H1 (cell line): ENCODE measurements at regions not wholly inside any gene's neighbourhood (a gene's known extent, or its start where the extent isn't known, plus 50 kb on each side); places are given as distances from the start of the nearest gene placed in this dataset.
A peak's percentile ranks its signal among the peaks of the same experiment; 100 is the strongest.

Experiments used
- CTCF ChIA-PET: fragments of 300-600 bp; sonication (Branson Sonifier 250); formaldehyde crosslinking; loops from one replicate; lab custom pipeline; 2021; ENCODE audit not compliant: partially characterized antibody; lab: Charles Lee
- POLR2A ChIA-PET: fragments of 300-600 bp; sonication (Branson Sonifier 250); formaldehyde crosslinking; loops from one replicate; lab custom pipeline; 2021; ENCODE audit warnings: inconsistent platforms; ENCODE audit not compliant: partially characterized antibody; lab: Charles Lee
- DNase-seq, 2 experiments: peaks; one replicate each; pipeline versions ENCODE4 v3.0.0 to v3.0.0-alpha.2; 2010 to 2022; ENCODE audit warnings: low spot score in 2 of 2, low read depth in 1 of 2, mixed read lengths in 1 of 2
- FAIRE-seq: peaks from 2 replicates; lab custom pipeline; 2011; peaks lifted over from hg19 to GRCh38; lab: Jason Lieb, UNC
- H2AFZ ChIP-seq: 2 replicates; pipeline ENCODE4 v1.8.1; 2012; ENCODE audit warnings: low read length, inconsistent platforms
- H2AK5ac ChIP-seq: 2 replicates; pipeline ENCODE4 v1.6.1; 2013; ENCODE audit warnings: low read depth, low read length
- H2BK120ac ChIP-seq: replicated peaks from 2 replicates; pipeline ENCODE3; 2013; ENCODE audit warnings: low read depth, low read length, inconsistent platforms
- H2BK12ac ChIP-seq: 2 replicates; pipeline ENCODE4 v1.6.1; 2013; ENCODE audit warnings: low read depth, low read length
- H2BK15ac ChIP-seq: 2 replicates; pipeline ENCODE4 v1.6.1; 2013; ENCODE audit warnings: low read length
- H2BK20ac ChIP-seq: 2 replicates; pipeline ENCODE4 v1.6.1; 2013; ENCODE audit warnings: low read length
- H2BK5ac ChIP-seq: 2 replicates; pipeline ENCODE4 v1.6.1; 2013; ENCODE audit warnings: low read depth, low read length
- H3K14ac ChIP-seq: 2 replicates; pipeline ENCODE4 v1.6.1; 2013; ENCODE audit warnings: inconsistent platforms; ENCODE audit not compliant: insufficient read length
- H3K18ac ChIP-seq: 2 replicates; pipeline ENCODE4 v1.6.1; 2013; ENCODE audit warnings: low read length; ENCODE audit errors: extremely low read depth
- H3K23ac ChIP-seq: 2 replicates; pipeline ENCODE4 v1.6.1; 2013; ENCODE audit warnings: inconsistent platforms; ENCODE audit not compliant: insufficient read length
- H3K23me2 ChIP-seq: 2 replicates; pipeline ENCODE4 v1.6.1; 2013; ENCODE audit warnings: low read depth, low read length
- H3K27ac ChIP-seq: 2 replicates; pipeline ENCODE4 v1.6.1; 2011; ENCODE audit warnings: low read depth, low read length, inconsistent platforms
- H3K27me3 ChIP-seq, 4 experiments: replicated peaks in 1 of 4; 1 replicate in 1 of 4; 2 replicates in 3 of 4; pipeline versions ENCODE4 v1.6.1 to v1.8.1; 2011 to 2013; ENCODE audit warnings: low read length in 3 of 4, mild to moderate bottlenecking in 3 of 4, inconsistent platforms in 2 of 4, mixed read lengths in 2 of 4, moderate library complexity in 1 of 4; ENCODE audit not compliant: control insufficient read depth in 3 of 4, insufficient read depth in 3 of 4; ENCODE audit errors: extremely low read depth in 1 of 4
- H3K36me3 ChIP-seq, 4 experiments: 2 replicates each; pipeline versions ENCODE4 v1.6.1 to v1.8.1; 2011 to 2013; ENCODE audit warnings: mild to moderate bottlenecking in 4 of 4, low read length in 3 of 4, moderate library complexity in 2 of 4, control low read depth in 1 of 4, inconsistent platforms in 1 of 4; ENCODE audit not compliant: insufficient read depth in 4 of 4, control insufficient read depth in 2 of 4
- H3K4ac ChIP-seq: replicated peaks from 2 replicates; pipeline ENCODE3; 2013; ENCODE audit warnings: low read length, low read depth, mixed read lengths, inconsistent platforms; ENCODE audit not compliant: insufficient read length
- H3K4me1 ChIP-seq, 4 experiments: replicated peaks in 1 of 4; 1 replicate in 1 of 4; 2 replicates in 3 of 4; pipeline versions ENCODE4 v1.6.1 to v1.8.1; 2011 to 2013; ENCODE audit warnings: low read length in 3 of 4, inconsistent platforms in 2 of 4, mixed read lengths in 1 of 4; ENCODE audit not compliant: insufficient read depth in 4 of 4, control insufficient read depth in 3 of 4
- H3K4me2 ChIP-seq, 2 experiments: 2 replicates each; pipeline versions ENCODE4 v1.6.1 to v1.8.1; 2011 to 2013; ENCODE audit warnings: low read depth in 2 of 2, low read length in 2 of 2, control low read depth in 1 of 2, inconsistent platforms in 1 of 2, mild to moderate bottlenecking in 1 of 2; ENCODE audit not compliant: insufficient read depth in 1 of 2
- H3K4me3 ChIP-seq, 4 experiments: fragments of 200-600, 300-600 bp in 1 of 4; sonication (generic), shearing (Covaris generic), sonication (Bioruptor Twin) in 1 of 4; 2 replicates each; pipeline versions ENCODE4 v1.5.1 to v1.8.1; 2011 to 2016; ENCODE audit warnings: low read length in 4 of 4, low read depth in 3 of 4, control low read depth in 2 of 4, inconsistent platforms in 2 of 4, mild to moderate bottlenecking in 2 of 4, mixed read lengths in 1 of 4, moderate library complexity in 1 of 4; ENCODE audit not compliant: insufficient read depth in 2 of 4; ENCODE audit errors: extremely low read depth in 1 of 4
- H3K56ac ChIP-seq: replicated peaks from 2 replicates; pipeline ENCODE3; 2013; ENCODE audit warnings: low read depth, mild to moderate bottlenecking, mixed read lengths, low read length, inconsistent platforms; ENCODE audit not compliant: insufficient read length
- H3K79me1 ChIP-seq: 2 replicates; pipeline ENCODE4 v1.6.1; 2013; ENCODE audit warnings: low read depth, low read length, control low read depth
- H3K79me2 ChIP-seq, 2 experiments: 2 replicates each; pipeline versions ENCODE4 v1.6.1 to v1.8.1; 2012 to 2013; ENCODE audit warnings: low read length in 2 of 2, mild to moderate bottlenecking in 2 of 2, inconsistent platforms in 1 of 2; ENCODE audit not compliant: insufficient read depth in 2 of 2, control insufficient read depth in 1 of 2
- H3K9ac ChIP-seq, 4 experiments: replicated peaks in 1 of 4; 1 replicate in 1 of 4; 2 replicates in 3 of 4; pipeline versions ENCODE4 v1.6.1 to v1.8.1; 2011 to 2013; ENCODE audit warnings: low read depth in 3 of 4, low read length in 3 of 4, control low read depth in 2 of 4, mild to moderate bottlenecking in 2 of 4, moderate library complexity in 2 of 4, inconsistent platforms in 1 of 4; ENCODE audit errors: extremely low read depth in 1 of 4
- H3K9me3 ChIP-seq, 2 experiments: 2 replicates each; pipeline versions ENCODE4 v1.6.1 to v1.8.1; 2012 to 2013; ENCODE audit warnings: mild to moderate bottlenecking in 2 of 2, moderate library complexity in 2 of 2, control low read depth in 1 of 2, inconsistent platforms in 1 of 2, low read depth in 1 of 2, low read length in 1 of 2, mixed read lengths in 1 of 2; ENCODE audit not compliant: insufficient read depth in 2 of 2
- H4K20me1 ChIP-seq, 2 experiments: replicated peaks in 1 of 2; 2 replicates each; pipeline versions ENCODE3 to v1.8.1; 2011 to 2013; ENCODE audit warnings: inconsistent platforms in 2 of 2, low read length in 2 of 2, mild to moderate bottlenecking in 1 of 2; ENCODE audit not compliant: insufficient read depth in 2 of 2, control insufficient read depth in 1 of 2
- H4K5ac ChIP-seq: 2 replicates; pipeline ENCODE4 v1.6.1; 2013; ENCODE audit warnings: low read length, low read depth, mixed read lengths, inconsistent platforms; ENCODE audit not compliant: insufficient read length
- H4K8ac ChIP-seq: 2 replicates; pipeline ENCODE4 v1.8.0; 2013; ENCODE audit warnings: mild to moderate bottlenecking, moderate library complexity, low read length, inconsistent platforms; ENCODE audit not compliant: insufficient read depth; ENCODE audit errors: extremely low read depth
- H4K91ac ChIP-seq: replicated peaks from 2 replicates; pipeline ENCODE3; 2013; ENCODE audit warnings: low read length, mixed read lengths, inconsistent platforms; ENCODE audit not compliant: insufficient read length
- CTCF ChIP-seq, 3 experiments: IDR thresholded peaks; 1 replicate in 2 of 3; 2 replicates in 1 of 3; pipeline versions ENCODE4 v1.5.1 to v1.6.1; 2011; ENCODE audit warnings: low read length in 3 of 3, mild to moderate bottlenecking in 3 of 3, inconsistent platforms in 2 of 3, low read depth in 1 of 3, moderate library complexity in 1 of 3; ENCODE audit not compliant: insufficient read depth in 1 of 3; ENCODE audit errors: control extremely low read depth in 1 of 3
- EZH2 ChIP-seq: fragments of 200-600 bp; sonication (generic); IDR thresholded peaks from 2 replicates; pipeline ENCODE4 v1.7.1; 2012; ENCODE audit warnings: low read depth, mild to moderate bottlenecking, moderate library complexity, low read length, inconsistent platforms; ENCODE audit not compliant: severe bottlenecking
- PHF8 ChIP-seq: fragments of 200-600 bp; sonication (generic); conservative IDR thresholded peaks from 2 replicates; pipeline ENCODE4 v1.7.1; 2012; ENCODE audit warnings: low read depth, mild to moderate bottlenecking, inconsistent platforms, low read length, moderate library complexity
- RAD21 ChIP-seq, 2 experiments: IDR thresholded peaks in 1 of 2; conservative IDR thresholded peaks in 1 of 2; 2 replicates each; pipeline ENCODE4 v1.6.1; 2011; ENCODE audit warnings: low read depth in 2 of 2, low read length in 2 of 2, improper control_type of control experiment in 1 of 2, inconsistent platforms in 1 of 2, mild to moderate bottlenecking in 1 of 2, moderate library complexity in 1 of 2
- WGBS, 2 experiments: shearing (Covaris generic) in 1 of 2; methylation state at CpG; one replicate each; pipeline versions ENCODE4 v1.1.6 to v1.1.7; 2013 to 2015; ENCODE audit warnings: low lambda C conversion rate in 2 of 2, mixed read lengths in 2 of 2, inconsistent platforms in 1 of 2, low coverage in 1 of 2, missing lambda C conversion rate in 1 of 2; ENCODE audit not compliant: insufficient replicate concordance in 2 of 2, insufficient coverage in 1 of 2, insufficient read length in 1 of 2; ENCODE audit errors: extremely low coverage in 1 of 2, missing lambda C conversion rate in 1 of 2; 5-methylcytosine and 5-hydroxymethylcytosine counted together

GRCh38 chr14:86865934-86866333, 1127.0 kb downstream of the GALC start:
- Histone ChIP-seq H3K4me1 (no peaks in the 10 kb centered on the region), H4K20me1 (no peaks in the 10 kb centered on the region), H3K4me2 (no peak overlapping the region), H3K36me3 (no peaks in the 10 kb centered on the region), H2AK5ac (no peak overlapping the region), H4K8ac (no peak overlapping the region), H3K18ac (no peak overlapping the region), H3K4ac (no peak overlapping the region), H2BK15ac (no peak overlapping the region), H2BK5ac (no peak overlapping the region), H2BK12ac (no peak overlapping the region), H3K23me2 (no peaks in the 10 kb centered on the region), H3K79me1 (no peaks in the 10 kb centered on the region), H4K5ac (no peak overlapping the region), H3K27ac (no peak overlapping the region), H2BK20ac (no peak overlapping the region), H2AFZ (no peak overlapping the region), H3K79me2 (no peaks in the 10 kb centered on the region), H3K14ac (no peak overlapping the region), H3K9me3 (no peaks in the 10 kb centered on the region), H3K23ac (no peak overlapping the region), H3K27me3 (no peaks in the 10 kb centered on the region), H3K56ac (no peak overlapping the region), H4K91ac (no peak overlapping the region), H3K4me3 (no peak overlapping the region), H2BK120ac (no peak overlapping the region), H3K9ac (no peak overlapping the region)
- ChIA-PET POLR2A (no interaction called here), CTCF (interaction anchor here (0.6 to 1.9 kb wide), 8 partner anchors 11 to 404 kb away, joined by 3 to 5 read pairs (median 4); no protein-coding TSS in a partner anchor)
- DNase-seq: no peak
- TF ChIP-seq EZH2 (no peak), PHF8 (no peak), RAD21 (IDR thresholded peaks at IDR 0.05 in 1 of 2, conservative IDR thresholded peaks at IDR 0.05 in 1 of 2; ENCODE audit: low read depth in 2 of 2, low read length in 2 of 2) (peak; percentile 43 to 58), CTCF (IDR thresholded peaks at IDR 0.05; ENCODE audit: control extremely low read depth in 1 of 3, insufficient read depth in 1 of 3, low read depth in 1 of 3, low read length in 3 of 3) (peak in 1 of 3 experiments; percentile 24; a peak in 1 of 4 replicates)
- WGBS, 2 experiments: 93% methylated on average over 3 of the region's 3 CpGs; no CpG with 5 or more reads in 1 of the 2 experiments
- no peak for FAIRE-seq
